ENCODE measurements at regions not wholly inside any gene's neighbourhood (a gene's known extent, or its start where the extent isn't known, plus 50 kb on each side); places are given as distances from the start of the nearest gene placed in this dataset.

GRCh38 chr12:22991250-22991844, 366.4 kb downstream of the ETNK1 start:
- no peak for ATAC-seq (ENCODE audit: low read depth)
- no peaks in the 10 kb centered on the region for H3K79me2 ChIP-seq (ENCODE audit: control insufficient read depth, insufficient read depth, low read length)
- H3K9me3 ChIP-seq (ENCODE audit: control extremely low read depth in 1 of 3, control insufficient read depth in 2 of 3, insufficient read depth in 1 of 3, low read length in 2 of 3): no peaks in the 10 kb centered on the region
- Mint-ChIP-seq H3K9me3 (ENCODE audit: insufficient read depth) (no peaks in the 10 kb centered on the region), H3K4me1 (no peaks in the 10 kb centered on the region), H3K27me3 (no peaks in the 10 kb centered on the region), H3K27ac (no peak overlapping the region), H3K4me3 (no peak overlapping the region)
- no peak for TF ChIP-seq CTCF (IDR thresholded peaks at IDR 0.05)
- no peak for TF ChIP-seq EZH2 (IDR thresholded peaks at IDR 0.05; ENCODE audit: borderline replicate concordance, insufficient read depth, low read depth, low read length, poor library complexity, severe bottlenecking)
- intact Hi-C loops (cut with micrococcal nuclease): no loop called here
- CTCF ChIA-PET: no interaction called here
- POLR2A ChIA-PET: no interaction called here
- DNase-seq: no peak
- H3K4me2 ChIP-seq (replicated peaks; ENCODE audit: low read depth, low read length, poor library complexity, severe bottlenecking): no peak overlapping the region
- no peaks in the 10 kb centered on the region for H3K27me3 ChIP-seq (replicated peaks in 1 of 4; ENCODE audit: control extremely low read depth in 1 of 4, control insufficient read depth in 3 of 4, insufficient read depth in 4 of 4, low read length in 3 of 4)
- H3K9ac ChIP-seq (ENCODE audit: low read length): no peak overlapping the region
- H3K36me3 ChIP-seq (replicated peaks in 1 of 2; ENCODE audit: control extremely low read depth in 1 of 2, control insufficient read depth in 1 of 2, extremely low read depth in 1 of 2, insufficient read depth in 2 of 2, low read length in 1 of 2): no peaks in the 10 kb centered on the region
- H2AFZ ChIP-seq (ENCODE audit: insufficient read depth, low read depth, low read length, poor library complexity, severe bottlenecking): no peak overlapping the region
- H3K4me1 ChIP-seq (ENCODE audit: control insufficient read depth in 2 of 2, insufficient read depth in 2 of 2, low read length in 2 of 2): no peaks in the 10 kb centered on the region
- H4K20me1 ChIP-seq (ENCODE audit: control insufficient read depth, insufficient read depth, low read length, poor library complexity, severe bottlenecking): no peaks in the 10 kb centered on the region
- 94% methylated on average over 2 of the region's 3 CpGs for WGBS (ENCODE audit: insufficient coverage)
- H3K27ac ChIP-seq (ENCODE audit: low read length in 2 of 2): no peak overlapping the region
- no peak overlapping the region for H3K4me3 ChIP-seq (ENCODE audit: control extremely low read depth in 1 of 5, extremely low read depth in 1 of 5, insufficient read depth in 1 of 5, low read depth in 2 of 5, low read length in 4 of 5)

- H3K4me3 Mint-ChIP-seq: no peak overlapping the region
- POLR2A ChIA-PET: no interaction called here
- ATAC-seq (ENCODE audit: low read depth): no peak
- no peaks in the 10 kb centered on the region for H3K9me3 Mint-ChIP-seq (ENCODE audit: insufficient read depth)
- H3K79me2 ChIP-seq (ENCODE audit: control insufficient read depth, insufficient read depth, low read length): no peaks in the 10 kb centered on the region
- H3K9ac ChIP-seq (ENCODE audit: low read length): no peak overlapping the region
- H2AFZ ChIP-seq (ENCODE audit: insufficient read depth, low read depth, low read length, poor library complexity, severe bottlenecking): no peak overlapping the region
- TF ChIP-seq CTCF (IDR thresholded peaks at IDR 0.05): no peak
- TF ChIP-seq EZH2 (IDR thresholded peaks at IDR 0.05; ENCODE audit: borderline replicate concordance, insufficient read depth, low read depth, low read length, poor library complexity, severe bottlenecking): no peak
- H3K4me3 ChIP-seq (ENCODE audit: control extremely low read depth in 1 of 5, extremely low read depth in 1 of 5, insufficient read depth in 1 of 5, low read depth in 2 of 5, low read length in 4 of 5): no peak overlapping the region
- H3K27me3 Mint-ChIP-seq: peaks cover 3% of the 10 kb centered on the region
- no peak for DNase-seq
- H3K4me2 ChIP-seq (replicated peaks; ENCODE audit: low read depth, low read length, poor library complexity, severe bottlenecking): no peak overlapping the region
- H3K27ac Mint-ChIP-seq: no peak overlapping the region
- no peaks in the 10 kb centered on the region for H3K36me3 ChIP-seq (replicated peaks in 1 of 2; ENCODE audit: control extremely low read depth in 1 of 2, control insufficient read depth in 1 of 2, extremely low read depth in 1 of 2, insufficient read depth in 2 of 2, low read length in 1 of 2)
- no peak overlapping the region for H3K27ac ChIP-seq (ENCODE audit: low read length in 2 of 2)
- peaks cover 0 to 4% (median 0%) of the 10 kb centered on the region in 3 donors for H3K9me3 ChIP-seq (ENCODE audit: control extremely low read depth in 1 of 3, control insufficient read depth in 2 of 3, insufficient read depth in 1 of 3, low read length in 2 of 3)
- intact Hi-C loops (cut with micrococcal nuclease): no loop called here
- no peaks in the 10 kb centered on the region for H3K27me3 ChIP-seq (replicated peaks in 1 of 4; ENCODE audit: control extremely low read depth in 1 of 4, control insufficient read depth in 3 of 4, insufficient read depth in 4 of 4, low read length in 3 of 4)
- no CpG with 5 or more reads among the region's 4 CpGs for WGBS (ENCODE audit: insufficient coverage)
- H4K20me1 ChIP-seq (ENCODE audit: control insufficient read depth, insufficient read depth, low read length, poor library complexity, severe bottlenecking): no peaks in the 10 kb centered on the region
- CTCF ChIA-PET: no interaction called here
- no peaks in the 10 kb centered on the region for H3K4me1 ChIP-seq (ENCODE audit: control insufficient read depth in 2 of 2, insufficient read depth in 2 of 2, low read length in 2 of 2)
- H3K4me1 Mint-ChIP-seq: no peaks in the 10 kb centered on the region
Observed at GRCh38 chr12:22993609-22994315, 368.8 kb downstream of the ETNK1 start.

Measured in B cell (primary cell).